Epithelial cell of prostate (primary cell): ENCODE measurements at regions not wholly inside any gene's neighbourhood (a gene's known extent, or its start where the extent isn't known, plus 50 kb on each side); places are given as distances from the start of the nearest gene placed in this dataset.
"Not testable (repeated sequence)": the region's sequence is repeated elsewhere in the genome, so short reads cannot be mapped to it uniquely, and the experiment has no call there.

Experiments
- DNase-seq: peaks from one replicate; pipeline ENCODE4 v3.0.0-alpha.2; 2011; ENCODE audit warnings: low read depth, low spot score
- H3K27ac ChIP-seq: fragments of 450-650 bp; 2 replicates; pipeline ENCODE4 v1.5.1; 2017; ENCODE audit warnings: mild to moderate bottlenecking

DNA sequence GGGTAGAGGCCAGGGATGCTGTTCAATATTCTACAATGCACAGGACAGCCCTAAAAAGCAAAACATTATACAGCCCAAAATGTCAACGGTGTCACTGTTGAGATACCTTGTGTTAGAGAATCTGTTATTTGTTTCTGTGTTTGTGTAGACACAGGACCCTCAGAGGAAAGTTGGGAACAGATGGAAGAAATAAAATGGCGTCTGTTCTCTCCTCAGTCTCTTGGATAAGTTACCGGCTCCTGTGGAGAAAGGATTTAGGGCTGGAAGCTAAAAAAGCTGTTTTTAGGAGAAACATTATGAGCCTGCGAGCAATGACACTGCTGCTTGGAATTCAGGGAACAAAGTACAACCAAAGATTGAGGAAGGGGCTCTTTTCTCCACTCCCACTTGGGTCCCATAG lies 688.6 kb upstream of the ZNF385D start:
- DNase-seq, result no peak
- H3K27ac ChIP-seq, result no peak overlapping the region

DNA sequence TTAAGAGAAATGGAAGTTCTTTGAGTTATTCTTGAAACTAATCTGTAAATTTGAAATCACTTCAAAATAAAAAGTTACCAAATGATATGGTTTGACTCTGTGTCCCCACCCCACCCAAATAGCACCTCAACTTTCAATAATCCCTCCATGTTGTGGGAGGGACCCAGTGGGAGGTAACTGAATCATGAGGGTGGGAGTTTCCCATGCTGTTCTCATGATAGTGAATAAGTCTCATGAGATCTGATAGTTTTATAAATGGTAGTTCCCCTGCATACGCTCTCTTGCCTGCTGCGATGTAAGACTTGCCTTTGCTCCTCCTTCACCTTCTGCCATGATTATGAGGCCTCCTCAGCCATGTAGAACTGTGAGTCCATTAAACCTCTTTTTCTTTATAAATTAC lies 690.7 kb upstream of the ZNF385D start:
- DNase-seq, result no peak
- no peak overlapping the region for H3K27ac ChIP-seq

DNA sequence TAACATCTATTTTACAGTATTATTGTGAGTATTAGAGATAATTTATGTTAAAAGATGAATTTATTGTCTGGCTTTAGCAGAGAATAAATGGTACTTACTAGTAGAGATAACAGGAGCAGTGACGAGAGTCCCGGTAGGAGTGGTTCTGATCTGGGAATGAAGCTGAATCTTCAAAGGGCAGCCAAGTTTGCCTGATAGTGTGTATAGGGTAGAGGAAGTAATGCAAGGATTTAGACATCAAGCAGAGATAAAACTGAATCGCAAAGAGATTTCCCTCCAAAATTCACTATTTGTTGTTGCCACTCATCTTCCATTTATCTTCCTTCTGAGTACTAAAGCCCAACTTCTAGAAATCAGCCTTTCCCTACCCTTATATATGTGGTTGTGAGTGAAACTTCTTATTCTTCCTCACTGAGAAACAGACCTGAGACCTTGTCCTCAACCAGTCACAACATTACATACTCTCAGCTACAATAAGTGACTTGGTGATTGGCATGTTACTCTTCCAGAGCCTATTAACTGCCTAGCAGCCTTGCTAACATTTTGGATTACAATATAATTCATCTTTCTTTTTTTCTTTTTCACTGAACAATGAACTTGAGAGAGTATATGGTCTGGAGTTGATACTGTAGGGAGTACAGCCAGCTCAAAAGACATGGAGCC lies 692.7 kb upstream of the ZNF385D start:
- no peak for DNase-seq
- H3K27ac ChIP-seq, result no peak overlapping the region

- H3K27ac ChIP-seq, DNase-seq: not testable (repeated sequence)
Observed at GRCh38 chr3:22445336-22445735, 694.3 kb upstream of the ZNF385D start.

DNA sequence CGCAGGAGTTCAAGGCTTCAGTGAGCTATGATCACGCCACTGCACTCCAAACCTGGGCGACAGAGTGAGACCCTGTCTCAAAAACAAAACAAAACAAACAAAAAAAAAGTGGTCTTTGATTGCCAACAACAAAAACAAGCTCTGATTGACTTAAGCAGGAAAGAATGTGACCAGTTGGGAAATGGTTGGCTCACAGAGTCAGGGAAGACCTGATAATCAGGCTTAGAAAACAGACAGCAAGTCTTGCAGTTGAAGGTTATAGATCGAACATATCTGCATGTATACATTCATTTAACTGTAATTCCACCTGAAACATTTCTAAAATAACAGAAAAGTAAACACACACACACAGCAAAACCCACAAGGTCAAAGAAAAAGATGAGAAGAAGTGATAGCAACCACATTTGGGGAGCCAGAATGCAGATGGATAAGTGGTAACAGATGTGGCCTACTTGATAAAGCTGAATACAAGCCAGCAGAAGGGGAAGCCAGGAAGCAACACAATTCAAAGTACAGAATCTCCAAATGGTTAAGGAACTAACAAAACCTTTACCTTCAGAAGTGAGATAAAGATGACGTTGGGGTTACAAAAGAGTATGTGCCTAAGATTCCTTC lies 699.9 kb upstream of the ZNF385D start:
- DNase-seq, result no peak
- no peak overlapping the region for H3K27ac ChIP-seq

DNA sequence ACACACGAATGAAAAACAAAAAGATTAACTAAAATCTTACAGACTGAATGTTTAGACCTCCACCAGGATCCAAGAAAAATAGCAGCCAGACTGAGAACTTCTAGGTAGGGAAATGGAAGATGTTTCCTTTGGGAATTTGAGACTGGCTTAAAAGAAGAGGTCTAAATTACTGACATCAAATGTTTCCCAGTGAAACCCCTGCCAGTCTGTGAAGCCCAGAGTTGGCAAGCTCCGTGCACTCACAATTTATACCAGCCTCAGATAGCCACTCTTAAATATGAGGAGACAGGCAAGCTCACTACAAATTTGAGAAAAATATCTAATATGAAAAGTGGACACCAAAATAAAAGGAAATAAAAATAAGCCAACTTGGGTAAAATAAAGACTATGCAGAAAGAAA lies 700.5 kb upstream of the ZNF385D start:
- no peak overlapping the region for H3K27ac ChIP-seq
- DNase-seq, result no peak

DNA sequence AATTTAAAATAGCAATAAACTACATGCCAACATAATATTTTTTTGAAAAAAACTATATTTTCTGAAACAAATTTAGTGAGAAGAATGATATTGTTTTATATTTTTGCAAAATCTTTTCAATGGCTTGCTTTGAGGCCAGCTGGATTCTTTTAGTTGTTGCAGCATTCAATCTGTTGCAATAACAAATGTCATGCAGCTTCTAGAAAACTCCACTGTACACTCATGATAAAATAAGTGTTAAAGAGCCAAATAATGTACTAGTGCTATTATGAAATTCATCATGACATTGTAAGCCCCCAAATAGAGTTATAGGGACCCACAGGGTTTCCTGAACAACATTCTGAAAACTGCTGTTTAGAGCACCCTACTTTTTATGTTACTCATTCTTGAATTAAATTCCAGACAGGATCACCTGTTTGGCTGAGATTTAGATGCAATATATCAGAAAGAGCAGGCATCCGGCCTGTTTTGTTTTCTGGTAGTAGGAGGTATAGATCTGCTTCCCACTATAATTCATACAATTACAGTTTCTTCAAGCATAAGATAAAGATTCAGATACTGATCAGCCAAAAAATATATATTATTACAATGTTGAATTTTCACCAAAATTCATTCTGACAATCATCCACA lies 703.0 kb upstream of the ZNF385D start:
- H3K27ac ChIP-seq, result no peak overlapping the region
- DNase-seq, result no peak

DNA sequence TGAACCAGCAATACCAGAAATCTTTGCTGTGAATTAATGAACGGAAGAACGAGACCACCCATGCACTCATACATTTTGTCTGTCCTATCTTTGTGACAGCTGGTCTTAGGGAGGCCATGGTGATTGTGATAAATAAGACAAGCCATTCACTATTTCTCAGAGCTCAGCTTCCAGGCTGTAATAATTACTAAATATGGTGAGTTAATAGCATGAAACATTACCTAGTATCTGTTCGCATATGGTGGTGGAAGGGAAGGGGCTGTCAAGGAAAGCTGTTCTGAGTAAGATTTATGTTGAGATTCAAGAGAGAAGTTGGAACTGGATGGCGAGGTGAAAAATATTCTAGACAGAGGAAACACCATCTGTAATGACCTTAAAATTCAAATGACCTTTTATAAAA lies 719.0 kb upstream of the ZNF385D start:
- no peak for DNase-seq

GRCh38 chr3:22471557-22471956 lies 720.5 kb upstream of the ZNF385D start:
- no peak overlapping the region for H3K27ac ChIP-seq
- no peak for DNase-seq

More for the DNA sequence above, 719.0 kb upstream of the ZNF385D start:
- no peak overlapping the region for H3K27ac ChIP-seq

DNA sequence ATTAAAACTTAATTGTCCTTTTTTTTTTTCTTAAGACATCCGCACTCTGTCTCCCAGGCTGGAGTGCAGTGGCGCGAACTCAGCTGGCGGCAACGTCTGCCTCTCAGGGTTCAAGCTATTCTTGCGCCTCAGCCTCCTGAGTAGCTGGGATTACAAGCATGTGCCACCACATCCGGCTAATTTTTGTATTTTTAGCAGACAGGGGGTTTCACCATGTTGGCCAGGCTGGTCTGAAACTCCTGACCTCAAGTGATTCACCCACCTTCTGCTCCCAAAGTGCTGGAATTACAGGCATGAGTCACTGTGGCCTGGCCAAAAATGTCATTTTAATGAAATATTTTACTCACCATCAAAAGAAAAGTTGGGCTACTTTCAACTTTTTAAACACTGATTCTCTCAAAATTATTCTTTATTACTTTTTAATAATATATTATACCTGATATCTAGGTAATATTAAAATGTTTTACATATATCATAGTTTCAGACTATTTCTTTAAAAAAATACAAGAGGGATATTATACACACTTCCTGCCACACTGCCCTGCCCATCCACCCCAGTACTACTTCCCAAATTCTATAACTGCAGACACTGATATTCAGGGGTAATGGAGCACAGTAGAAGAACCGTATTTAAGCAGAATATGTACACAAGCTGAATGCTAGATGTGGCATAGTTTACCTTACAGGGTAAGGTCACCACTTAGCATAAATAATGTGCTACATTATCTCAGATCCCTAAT lies 723.9 kb upstream of the ZNF385D start:
- DNase-seq, result no peak
- H3K27ac ChIP-seq, result no peak overlapping the region

GRCh38 chr3:22475665-22476240 lies 724.7 kb upstream of the ZNF385D start:
- no peak overlapping the region for H3K27ac ChIP-seq
- no peak for DNase-seq

GRCh38 chr3:22476976-22477375 lies 726.0 kb upstream of the ZNF385D start:
- DNase-seq, result no peak
- no peak overlapping the region for H3K27ac ChIP-seq

DNA sequence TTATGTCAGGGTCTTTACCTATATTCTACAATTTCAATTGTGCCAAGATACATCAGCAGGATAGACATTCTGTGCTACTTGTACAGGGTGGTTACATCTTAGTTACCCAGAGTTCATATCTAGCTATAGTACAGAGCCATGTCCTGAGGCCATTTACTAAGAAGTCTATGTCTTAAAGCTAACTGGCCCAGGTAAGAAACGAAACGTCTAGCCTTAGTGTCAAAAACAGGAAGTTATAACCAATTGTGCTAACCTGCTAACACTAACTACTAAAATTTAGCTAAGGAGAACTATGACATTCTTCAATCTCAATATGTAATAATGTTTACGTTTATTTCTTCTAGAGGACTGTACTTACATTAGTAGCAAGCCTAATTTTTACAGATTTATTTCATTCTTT lies 717.2 kb upstream of the UBE2E2 start:
- no peak overlapping the region for H3K27ac ChIP-seq
- no peak for DNase-seq

- no peak for DNase-seq
- H3K27ac ChIP-seq, result no peak overlapping the region
Observed at GRCh38 chr3:22490747-22491146, 712.4 kb upstream of the UBE2E2 start.

- peak; percentile 0 for DNase-seq
Observed at GRCh38 chr3:22491344-22491743, 711.8 kb upstream of the UBE2E2 start.

GRCh38 chr3:22492342-22492741 lies 710.8 kb upstream of the UBE2E2 start:
- DNase-seq, result no peak

More at GRCh38 chr3:22491344-22491743, 711.8 kb upstream of the UBE2E2 start:
- H3K27ac ChIP-seq, result no peak overlapping the region

GRCh38 chr3:22495241-22495640 lies 707.9 kb upstream of the UBE2E2 start:
- DNase-seq, result no peak
- H3K27ac ChIP-seq, result no peak overlapping the region

More at GRCh38 chr3:22492342-22492741, 710.8 kb upstream of the UBE2E2 start:
- no peak overlapping the region for H3K27ac ChIP-seq

DNA sequence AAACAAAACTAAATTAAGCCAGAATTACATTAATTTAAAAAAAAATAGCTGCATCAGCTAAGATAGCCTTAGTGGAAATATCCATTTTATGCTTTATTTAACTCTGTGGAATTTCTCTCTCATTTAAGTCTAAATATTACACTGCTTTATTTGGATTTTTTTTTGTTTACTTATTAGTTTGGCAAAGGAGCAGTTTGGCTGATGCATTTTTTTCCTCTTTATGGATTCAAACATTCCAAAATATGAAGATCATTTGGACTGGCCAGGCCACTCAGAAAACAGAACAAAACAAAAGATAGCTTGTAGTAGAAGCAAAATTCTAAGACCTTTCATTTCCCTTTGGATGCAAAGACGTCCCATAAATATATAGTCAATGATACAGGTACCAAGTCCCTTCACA lies 707.3 kb upstream of the UBE2E2 start:
- no peak overlapping the region for H3K27ac ChIP-seq
- DNase-seq, result no peak

- H3K27ac ChIP-seq, result no peak overlapping the region
- DNase-seq, result no peak
Observed at GRCh38 chr3:22496641-22497040, 706.5 kb upstream of the UBE2E2 start.

GRCh38 chr3:22506871-22507270 lies 696.3 kb upstream of the UBE2E2 start:
- no peak for DNase-seq
- H3K27ac ChIP-seq, result no peak overlapping the region

- DNase-seq, result no peak
- H3K27ac ChIP-seq, result no peak overlapping the region
Observed at GRCh38 chr3:22507709-22508108, 695.4 kb upstream of the UBE2E2 start.
